OCI-LY7 (cell line): ENCODE measurements at regions not wholly inside any gene's neighbourhood (a gene's known extent, or its start where the extent isn't known, plus 50 kb on each side); places are given as distances from the start of the nearest gene placed in this dataset.

ENCODE experiments used
- BruUV-seq: library from RNA; stranded (reverse); fragments of 400-500 nt; replicated peaks from 2 replicates; lab custom pipeline; 2021; lab: Mats Ljungman, UMichigan
- CTCF ChIA-PET: fragments of 300-600 bp; sonication (Branson Sonifier 250); formaldehyde crosslinking; loops from one replicate; lab custom pipeline; 2022; ENCODE audit warnings: antibody characterized with exemption; ENCODE audit not compliant: unreplicated experiment; lab: Charles Lee
- POLR2A ChIA-PET: fragments of 300-600 bp; sonication (Branson Sonifier 250); formaldehyde crosslinking; loops from one replicate; lab custom pipeline; 2022; ENCODE audit warnings: antibody characterized with exemption; lab: Charles Lee
- DNase-seq: peaks from one replicate; pipeline ENCODE4 v3.0.0-alpha.2; 2015; ENCODE audit warnings: low spot score
- H2AFZ ChIP-seq: fragments of 200-600 bp; sonication (generic), shearing (Covaris generic); 2 replicates; pipeline ENCODE4 v1.6.1; 2014; ENCODE audit warnings: mild to moderate bottlenecking, antibody characterized with exemption, low read length, moderate library complexity
- H3K27ac ChIP-seq: fragments of 200-600 bp; sonication (generic); 2 replicates; pipeline ENCODE4 v1.5.1; 2014; ENCODE audit warnings: mixed run types, low read depth, mild to moderate bottlenecking, moderate library complexity, low read length, inconsistent platforms; ENCODE audit not compliant: poor library complexity, severe bottlenecking
- H3K36me3 ChIP-seq: fragments of 200-600 bp; sonication (generic); 2 replicates; pipeline ENCODE4 v1.6.1; 2014; ENCODE audit warnings: mild to moderate bottlenecking, antibody characterized with exemption, low read length, moderate library complexity, mixed read lengths; ENCODE audit not compliant: insufficient read depth
- H3K4me1 ChIP-seq: fragments of 200-600 bp; sonication (generic); 2 replicates; pipeline ENCODE4 v1.5.1; 2014; ENCODE audit warnings: mild to moderate bottlenecking, low read length; ENCODE audit not compliant: insufficient read depth, poor library complexity, severe bottlenecking
- H3K4me2 ChIP-seq: fragments of 200-600 bp; sonication (generic); 2 replicates; pipeline ENCODE4 v1.6.1; 2014; ENCODE audit warnings: mild to moderate bottlenecking, low read length
- H3K4me3 ChIP-seq: fragments of 200-600 bp; sonication (generic); 2 replicates; pipeline ENCODE4 v1.5.1; 2014; ENCODE audit warnings: mild to moderate bottlenecking, low read depth, low read length; ENCODE audit not compliant: poor library complexity, severe bottlenecking
- H3K79me2 ChIP-seq: fragments of 200-600 bp; sonication (generic); 2 replicates; pipeline ENCODE4 v1.6.1; 2016; ENCODE audit warnings: low read depth, mild to moderate bottlenecking, low read length, moderate library complexity, mixed read lengths; ENCODE audit not compliant: insufficient read depth
- H3K9me2 ChIP-seq: fragments of 200-600 bp; sonication (generic); 2 replicates; pipeline ENCODE4 v1.6.1; 2016; ENCODE audit warnings: mild to moderate bottlenecking, low read length, mixed read lengths; ENCODE audit not compliant: insufficient read depth
- H3K9me3 ChIP-seq: fragments of 200-600 bp; sonication (generic); 2 replicates; pipeline ENCODE4 v1.6.1; 2014; ENCODE audit warnings: mild to moderate bottlenecking, mixed run types, low read length, mixed read lengths
- H4K20me1 ChIP-seq: fragments of 200-600 bp; sonication (generic); 2 replicates; pipeline ENCODE4 v1.6.1; 2014; ENCODE audit warnings: mild to moderate bottlenecking, antibody characterized with exemption, low read length, moderate library complexity, mixed read lengths; ENCODE audit not compliant: insufficient read depth
- EZH2phosphoT487 ChIP-seq: fragments of 200-600 bp; sonication (generic); IDR thresholded peaks from 2 replicates; pipeline ENCODE4 v1.6.1; 2018; ENCODE audit warnings: low read depth, borderline replicate concordance, mild to moderate bottlenecking, mixed run types, antibody characterized with exemption, low read length, moderate library complexity, mixed read lengths
- intact Hi-C: fragments of 100-400 bp; cut with micrococcal nuclease; formaldehyde crosslinking; loops from one replicate; pipeline ENCODE4 v1.10.0; 2022; ENCODE audit not compliant: unreplicated experiment
- TF ChIP-seq, protein P1 (sequence below): fragments of 200-600 bp; sonication (generic); conservative IDR thresholded peaks from 2 replicates; pipeline ENCODE4 v1.5.1; 2014; ENCODE audit warnings: mild to moderate bottlenecking, antibody characterized with exemption, low read length, moderate library complexity, mixed read lengths

DNA sequence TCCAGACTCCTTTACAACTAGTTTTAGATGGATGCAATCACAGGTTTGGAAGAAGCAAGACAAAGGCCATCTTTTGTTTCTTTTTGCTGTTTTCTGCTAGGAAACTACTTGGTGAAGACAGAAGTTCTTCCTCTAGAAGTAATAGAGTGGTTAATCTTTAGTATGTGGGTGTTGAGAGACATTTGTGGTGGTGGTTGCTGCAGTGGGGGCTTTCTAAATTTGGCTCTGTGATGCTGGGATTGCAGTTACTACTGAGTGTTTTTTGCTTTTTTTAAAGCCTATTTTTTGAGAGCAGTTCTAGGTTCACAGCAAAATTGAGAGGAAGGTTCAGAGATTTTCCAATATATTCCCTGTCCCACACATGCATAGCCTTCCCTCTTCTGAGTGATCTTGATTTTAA, 120.0 kb downstream of the AASDHPPT start:
- Histone ChIP-seq H3K4me2 (no peak overlapping the region), H2AFZ (no peak overlapping the region), H3K27ac (no peak overlapping the region), H3K4me1 (no peaks in the 10 kb centered on the region), H3K4me3 (no peak overlapping the region), H3K9me2 (no peaks in the 10 kb centered on the region), H3K9me3 (no peaks in the 10 kb centered on the region), H3K36me3 (no peaks in the 10 kb centered on the region), H4K20me1 (no peaks in the 10 kb centered on the region), H3K79me2 (no peaks in the 10 kb centered on the region)
- no peak for DNase-seq
- no TSS peak for BruUV-seq
- ChIA-PET POLR2A (no interaction called here), CTCF (no interaction called here)
- TF ChIP-seq, protein P1, sequence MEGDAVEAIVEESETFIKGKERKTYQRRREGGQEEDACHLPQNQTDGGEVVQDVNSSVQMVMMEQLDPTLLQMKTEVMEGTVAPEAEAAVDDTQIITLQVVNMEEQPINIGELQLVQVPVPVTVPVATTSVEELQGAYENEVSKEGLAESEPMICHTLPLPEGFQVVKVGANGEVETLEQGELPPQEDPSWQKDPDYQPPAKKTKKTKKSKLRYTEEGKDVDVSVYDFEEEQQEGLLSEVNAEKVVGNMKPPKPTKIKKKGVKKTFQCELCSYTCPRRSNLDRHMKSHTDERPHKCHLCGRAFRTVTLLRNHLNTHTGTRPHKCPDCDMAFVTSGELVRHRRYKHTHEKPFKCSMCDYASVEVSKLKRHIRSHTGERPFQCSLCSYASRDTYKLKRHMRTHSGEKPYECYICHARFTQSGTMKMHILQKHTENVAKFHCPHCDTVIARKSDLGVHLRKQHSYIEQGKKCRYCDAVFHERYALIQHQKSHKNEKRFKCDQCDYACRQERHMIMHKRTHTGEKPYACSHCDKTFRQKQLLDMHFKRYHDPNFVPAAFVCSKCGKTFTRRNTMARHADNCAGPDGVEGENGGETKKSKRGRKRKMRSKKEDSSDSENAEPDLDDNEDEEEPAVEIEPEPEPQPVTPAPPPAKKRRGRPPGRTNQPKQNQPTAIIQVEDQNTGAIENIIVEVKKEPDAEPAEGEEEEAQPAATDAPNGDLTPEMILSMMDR = no peak
- TF ChIP-seq EZH2phosphoT487 = no peak
- intact Hi-C loops = no loop called here

DNA sequence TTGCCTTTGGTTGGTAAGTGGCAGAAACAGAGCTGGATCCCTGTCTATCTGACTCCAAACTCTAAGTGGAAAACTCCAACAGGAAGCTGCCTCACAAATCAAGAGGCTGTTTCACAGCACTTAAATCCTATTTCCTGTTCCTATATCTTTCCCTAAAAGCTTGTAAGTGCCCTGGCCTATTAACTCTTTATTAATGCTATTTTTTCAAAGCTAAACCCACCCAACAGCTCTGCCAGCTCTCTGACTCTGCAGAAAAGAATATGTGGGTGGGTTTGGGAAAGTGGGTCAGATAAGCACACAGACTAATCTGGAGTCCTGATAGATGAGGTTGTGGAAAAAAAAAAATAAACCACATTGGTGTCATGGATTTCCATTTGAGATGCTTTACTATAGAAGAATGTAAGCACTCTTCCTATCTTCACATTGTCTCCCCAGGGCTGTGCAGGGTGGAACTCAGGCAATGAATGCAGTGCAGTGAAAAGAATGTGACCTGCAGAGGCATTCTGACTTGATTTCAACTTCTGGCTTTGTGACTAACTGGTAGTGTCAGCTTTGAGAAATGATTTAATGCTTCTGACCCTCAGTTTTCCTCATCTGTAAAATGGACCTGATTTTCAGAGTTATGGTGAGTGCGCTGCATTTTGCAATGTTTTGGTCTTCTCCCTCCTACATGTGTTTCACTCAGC, 125.6 kb downstream of the AASDHPPT start:
- no peak overlapping the region for H2AFZ ChIP-seq
- H3K4me3 ChIP-seq = no peak overlapping the region
- no peaks in the 10 kb centered on the region for H4K20me1 ChIP-seq
- no peaks in the 10 kb centered on the region for H3K79me2 ChIP-seq
- ChIA-PET POLR2A (interaction anchor here (0.7 kb wide), 2 partner anchors 75 to 211 kb away, joined by 3 read pairs; no protein-coding TSS in a partner anchor), CTCF (no interaction called here)
- H3K36me3 ChIP-seq = no peaks in the 10 kb centered on the region
- no peaks in the 10 kb centered on the region for H3K9me3 ChIP-seq
- H3K9me2 ChIP-seq = no peaks in the 10 kb centered on the region
- H3K4me1 ChIP-seq = no peaks in the 10 kb centered on the region
- no TSS peak for BruUV-seq
- no peak overlapping the region for H3K27ac ChIP-seq
- intact Hi-C loops = no loop called here
- no peak overlapping the region for H3K4me2 ChIP-seq
- TF ChIP-seq EZH2phosphoT487 = no peak
- TF ChIP-seq, protein P1 = no peak
- DNase-seq = no peak

DNA sequence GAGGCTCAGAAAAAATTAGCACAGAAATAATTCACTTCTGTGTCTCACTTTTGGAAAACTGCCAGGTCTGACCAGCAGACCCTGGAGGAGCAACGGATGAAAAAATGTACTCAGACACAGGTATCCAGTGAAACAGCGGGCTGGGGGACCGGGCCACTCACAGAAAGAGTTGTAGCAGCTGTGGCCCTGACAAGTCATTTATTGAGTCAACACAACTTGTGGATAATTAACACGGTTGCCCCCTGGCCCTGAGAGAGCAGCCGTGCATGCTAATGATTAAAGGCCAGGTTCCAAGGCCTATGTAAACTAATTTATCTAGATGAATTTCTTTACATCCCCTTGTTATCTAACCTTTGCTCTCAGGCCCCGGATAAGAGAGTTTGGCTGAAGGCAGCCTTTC, 131.3 kb downstream of the AASDHPPT start:
- no peaks in the 10 kb centered on the region for H3K36me3 ChIP-seq
- intact Hi-C loops = no loop called here
- TF ChIP-seq, protein P1 = no peak
- no peak for TF ChIP-seq EZH2phosphoT487
- no peaks in the 10 kb centered on the region for H3K79me2 ChIP-seq
- no peak for DNase-seq
- no TSS peak for BruUV-seq
- no peak overlapping the region for H3K4me3 ChIP-seq
- POLR2A ChIA-PET = interaction anchor here (1.1 to 1.2 kb wide), 2 partner anchors 9 to 13 kb away, joined by 3 to 4 read pairs; no protein-coding TSS in a partner anchor
- H3K9me3 ChIP-seq = no peaks in the 10 kb centered on the region
- H4K20me1 ChIP-seq = no peaks in the 10 kb centered on the region
- no peaks in the 10 kb centered on the region for H3K4me1 ChIP-seq
- CTCF ChIA-PET = no interaction called here
- H3K4me2 ChIP-seq = no peak overlapping the region
- H3K9me2 ChIP-seq = no peaks in the 10 kb centered on the region
- H2AFZ ChIP-seq = no peak overlapping the region
- H3K27ac ChIP-seq = no peak overlapping the region
